Daoy (cell line): ENCODE measurements at regions not wholly inside any gene's neighbourhood (a gene's known extent, or its start where the extent isn't known, plus 50 kb on each side); places are given as distances from the start of the nearest gene placed in this dataset.
"Not testable (repeated sequence)": the region's sequence is repeated elsewhere in the genome, so short reads cannot be mapped to it uniquely, and the experiment has no call there.

Experiments used
- DNase-seq: peaks from one replicate; pipeline ENCODE4 v3.0.0-alpha.2; 2015; ENCODE audit warnings: low read depth

DNA sequence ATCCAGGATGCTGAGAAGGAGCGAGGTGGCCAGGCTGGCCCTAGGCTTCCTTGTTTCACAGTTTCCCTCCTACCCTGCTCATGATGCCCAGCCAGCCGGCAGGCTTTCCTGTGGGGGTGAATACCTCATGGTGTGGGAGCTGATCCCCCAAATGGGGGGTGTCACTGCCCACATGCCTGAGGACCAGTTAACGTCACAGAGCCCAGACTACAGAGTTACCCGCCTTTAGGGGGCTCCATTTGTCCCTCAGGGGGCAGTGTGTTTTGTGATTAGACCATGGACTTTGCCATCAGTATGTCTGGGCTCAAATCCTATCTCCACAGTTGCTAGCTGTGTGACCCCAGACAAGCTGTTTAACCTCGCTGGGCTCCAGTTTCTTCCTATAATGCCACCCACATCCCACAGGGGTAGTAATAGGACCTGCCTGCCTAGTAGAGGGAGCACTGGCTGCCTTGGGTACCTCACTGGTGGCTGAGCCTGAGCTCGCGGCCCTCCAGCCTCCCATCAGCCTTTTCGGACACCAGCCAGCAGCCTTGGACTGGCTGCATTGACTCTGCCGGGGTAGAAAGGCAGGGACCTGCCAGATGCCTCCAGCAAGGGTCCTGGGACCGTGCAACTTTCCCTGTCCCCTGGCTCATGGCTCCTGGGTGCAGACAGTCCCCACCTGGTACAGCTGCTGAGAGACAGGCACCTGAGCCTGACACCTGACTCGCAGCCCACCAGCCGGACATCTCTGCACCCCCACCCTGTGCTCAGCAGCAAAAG lies 87.5 kb upstream of the GSE1 start:
- no peak for DNase-seq

GRCh38 chr16:85526185-85526974 lies 86.7 kb upstream of the GSE1 start:
- no peak for DNase-seq

- DNase-seq: no peak
Observed at GRCh38 chr16:85527042-85527766, 85.9 kb upstream of the GSE1 start.

DNA sequence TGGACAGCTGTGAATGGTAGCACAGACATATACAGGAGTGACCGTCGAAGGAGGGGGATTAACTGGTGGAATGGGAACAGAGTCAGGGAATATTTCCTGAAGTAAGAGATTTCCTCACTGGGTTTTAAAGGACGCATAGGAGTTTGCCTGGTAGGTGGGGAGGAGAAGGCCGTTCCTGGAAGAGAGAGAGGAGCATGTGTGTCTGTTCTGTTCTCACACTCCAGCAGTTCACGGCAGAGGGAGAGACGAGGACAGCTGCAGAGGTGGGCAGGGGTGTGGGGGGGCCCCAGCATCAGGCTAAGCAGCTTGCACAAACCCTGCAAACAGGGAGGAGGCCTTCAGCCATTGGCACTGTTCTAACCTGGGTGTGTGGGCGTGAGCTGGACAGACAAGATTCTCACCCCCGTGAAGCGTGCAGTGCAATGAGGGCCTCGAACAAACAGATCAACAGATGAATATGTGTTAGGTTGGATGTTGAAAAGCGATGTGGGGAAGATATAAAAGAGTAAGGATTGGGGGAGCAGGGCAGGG lies 85.3 kb upstream of the GSE1 start:
- no peak for DNase-seq

GRCh38 chr16:85528528-85529387 lies 84.4 kb upstream of the GSE1 start:
- no peak for DNase-seq

DNA sequence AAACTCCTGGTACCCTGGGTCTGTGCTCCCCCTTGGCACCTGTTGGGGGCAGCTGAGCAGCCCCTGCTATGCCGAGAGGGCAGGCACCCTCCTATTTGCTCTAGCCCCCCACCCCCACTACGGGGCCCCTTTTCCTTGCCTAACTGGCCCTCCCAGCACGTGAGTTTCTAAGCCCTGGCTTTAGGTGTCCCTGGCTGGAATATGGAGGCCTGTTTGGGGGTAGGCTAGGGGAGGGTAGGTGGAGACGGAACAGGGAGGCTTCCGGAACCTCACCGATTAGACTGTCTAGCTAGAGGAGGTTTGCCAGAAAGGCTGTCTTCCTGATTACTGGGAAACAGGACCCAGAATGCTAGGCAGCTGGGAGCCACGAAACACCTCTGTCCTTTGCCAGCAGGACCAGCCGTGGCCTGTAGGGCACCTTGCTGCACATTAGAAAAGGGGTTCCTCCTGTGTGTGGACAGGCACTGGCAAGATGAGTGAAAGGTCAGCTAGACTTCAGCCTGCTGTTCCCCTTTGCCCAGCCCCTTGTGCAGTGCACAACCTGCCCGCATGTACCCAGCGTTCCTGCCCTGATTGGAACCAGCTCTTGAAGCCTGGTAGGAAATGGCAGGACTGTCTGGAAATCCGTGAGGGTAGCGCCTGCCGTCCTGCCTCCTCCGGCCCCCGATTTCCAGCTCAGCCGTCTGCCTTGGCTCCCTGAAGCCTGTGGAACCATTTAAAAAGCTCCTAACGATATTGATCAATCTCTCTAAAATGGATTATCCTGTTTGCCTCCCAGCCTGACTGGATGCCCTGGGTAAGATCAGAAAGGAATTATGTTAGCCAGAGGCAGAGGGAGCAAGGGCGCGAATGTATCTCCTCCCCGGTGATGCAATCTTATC lies 83.4 kb upstream of the GSE1 start:
- DNase-seq: no peak

DNA sequence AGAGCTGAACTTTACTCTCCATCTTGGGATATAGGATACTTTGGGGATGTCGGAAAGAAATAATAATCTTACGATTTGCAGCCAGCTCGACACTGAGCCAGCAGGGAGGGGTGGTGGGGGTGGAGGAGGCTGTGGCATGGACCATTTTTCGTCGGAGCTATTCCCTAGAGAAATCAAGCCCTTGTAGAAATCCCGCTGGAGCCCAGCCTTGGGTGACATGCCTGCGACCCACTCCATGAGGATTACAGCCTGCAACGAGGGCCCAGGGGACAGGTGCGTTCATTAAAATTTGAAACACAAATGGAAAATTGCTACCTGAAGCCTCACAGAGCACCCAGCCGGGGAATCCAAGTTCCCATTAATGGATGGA lies 82.8 kb upstream of the GSE1 start:
- DNase-seq: no peak

DNA sequence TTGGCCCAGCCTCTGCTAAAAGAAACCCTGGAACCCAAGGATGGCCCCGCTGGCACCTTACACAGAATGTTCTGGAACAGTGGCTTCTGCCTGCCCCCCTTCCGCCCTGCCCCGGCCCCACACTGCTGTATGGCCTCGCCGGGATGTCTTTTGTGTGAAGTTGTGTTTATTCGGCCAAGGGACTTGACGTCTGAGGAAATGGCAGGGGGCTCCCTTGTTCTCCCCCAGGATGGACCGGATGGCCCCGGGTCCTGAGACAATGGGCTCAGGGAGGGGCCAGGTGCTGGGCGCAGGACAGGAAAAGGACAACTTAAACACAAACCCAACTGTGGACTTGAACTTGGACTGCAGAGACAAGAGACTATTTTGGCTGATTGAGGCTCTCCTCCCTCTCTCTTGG lies 81.6 kb upstream of the GSE1 start:
- no peak for DNase-seq

- no peak for DNase-seq
Observed at GRCh38 chr16:85532147-85532546, 81.0 kb upstream of the GSE1 start.

DNA sequence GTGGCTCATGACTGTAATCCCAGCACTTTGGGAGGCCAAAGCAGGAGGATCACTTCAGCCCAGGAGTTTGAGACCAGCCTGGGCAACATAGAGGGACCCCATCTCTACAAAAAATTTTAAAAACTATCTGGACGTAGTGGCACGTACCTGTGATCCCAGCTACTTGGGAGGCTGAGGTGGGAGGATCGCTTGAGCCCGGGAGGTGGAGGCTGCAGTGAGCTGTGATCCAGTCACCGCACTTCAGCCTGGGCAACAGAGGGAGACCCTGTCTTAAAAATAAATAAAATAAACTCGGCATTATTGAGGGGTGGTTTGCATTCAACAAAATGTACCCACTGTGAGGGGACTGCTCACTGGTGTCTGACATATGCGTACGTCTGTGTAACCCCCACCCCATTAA lies 79.5 kb upstream of the GSE1 start:
- DNase-seq: not testable (repeated sequence)

DNA sequence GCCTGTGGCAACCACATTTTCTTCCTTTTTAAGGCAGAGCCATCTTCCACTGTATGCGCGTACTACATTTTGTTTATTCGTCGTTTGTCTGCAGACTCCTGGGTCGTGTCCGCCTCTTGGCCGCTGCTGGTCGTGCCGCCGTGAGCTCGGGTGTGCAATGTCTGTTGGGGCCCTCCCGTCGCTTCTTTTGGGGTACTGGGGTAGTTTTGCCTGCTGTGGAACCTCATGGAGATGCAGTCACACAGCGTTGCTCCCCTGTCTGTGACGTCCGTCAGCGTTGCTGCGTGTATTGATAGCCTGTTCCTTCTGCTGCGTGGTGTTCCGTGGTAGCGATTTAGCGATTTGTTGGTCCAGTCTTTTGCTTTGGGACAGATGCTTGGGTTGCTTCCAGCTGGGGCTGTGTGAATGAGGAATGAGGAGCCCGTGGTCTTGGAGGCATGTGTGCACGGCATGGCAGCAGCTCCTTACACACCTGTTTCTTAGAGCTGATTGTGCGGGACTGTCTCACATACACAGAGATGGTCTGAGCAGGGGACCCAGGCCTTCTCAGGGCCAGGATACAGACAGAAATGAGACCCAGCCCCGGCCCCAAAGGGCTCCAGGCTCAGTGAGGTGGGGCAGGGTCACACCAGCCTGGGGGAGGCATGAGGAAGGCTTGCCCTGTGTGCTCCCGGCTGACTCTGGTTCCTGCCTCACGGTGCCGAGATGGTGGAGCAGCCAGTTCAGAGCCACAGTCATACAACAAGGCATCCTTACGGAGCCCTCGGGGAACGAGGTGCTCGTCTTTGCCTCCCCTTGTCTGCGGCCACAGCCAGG lies 78.4 kb upstream of the GSE1 start:
- no peak for DNase-seq

DNA sequence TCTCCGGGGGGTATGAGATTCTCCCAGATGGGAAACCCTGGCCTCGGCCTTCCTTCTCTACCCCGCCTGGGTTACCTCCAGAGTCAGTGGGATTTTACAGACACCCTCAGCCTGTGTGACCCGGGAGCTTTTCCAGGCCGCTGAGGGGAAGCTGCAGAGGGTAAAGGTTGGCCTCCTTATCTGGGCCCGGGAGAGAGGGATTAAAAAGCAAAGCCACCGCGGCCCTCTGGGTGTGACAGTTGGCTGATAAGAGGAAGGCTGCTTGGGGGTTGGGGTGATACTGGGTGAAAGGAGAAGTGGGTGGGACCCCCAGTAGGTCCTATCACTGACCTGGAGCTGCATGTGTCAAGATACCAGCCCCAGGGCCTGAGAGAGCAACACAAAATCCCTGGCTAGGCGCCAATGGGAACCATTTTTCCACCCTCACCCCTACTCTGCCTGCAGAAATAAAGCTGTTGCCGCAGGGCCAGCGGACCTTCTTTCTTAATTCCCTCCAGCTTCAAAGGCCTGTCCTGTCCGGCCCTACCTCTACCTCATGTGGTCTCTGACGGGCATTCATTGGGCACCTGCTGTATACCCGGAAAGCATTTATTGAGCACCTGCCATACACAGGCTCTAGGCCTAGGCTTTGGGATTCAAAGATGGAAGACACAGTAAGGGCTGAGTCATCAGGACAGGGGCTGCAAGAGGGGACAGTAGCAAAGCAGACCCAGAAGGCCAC lies 77.6 kb upstream of the GSE1 start:
- no peak for DNase-seq

- no peak for DNase-seq
Observed at GRCh38 chr16:85536073-85536410, 77.1 kb upstream of the GSE1 start.

DNA sequence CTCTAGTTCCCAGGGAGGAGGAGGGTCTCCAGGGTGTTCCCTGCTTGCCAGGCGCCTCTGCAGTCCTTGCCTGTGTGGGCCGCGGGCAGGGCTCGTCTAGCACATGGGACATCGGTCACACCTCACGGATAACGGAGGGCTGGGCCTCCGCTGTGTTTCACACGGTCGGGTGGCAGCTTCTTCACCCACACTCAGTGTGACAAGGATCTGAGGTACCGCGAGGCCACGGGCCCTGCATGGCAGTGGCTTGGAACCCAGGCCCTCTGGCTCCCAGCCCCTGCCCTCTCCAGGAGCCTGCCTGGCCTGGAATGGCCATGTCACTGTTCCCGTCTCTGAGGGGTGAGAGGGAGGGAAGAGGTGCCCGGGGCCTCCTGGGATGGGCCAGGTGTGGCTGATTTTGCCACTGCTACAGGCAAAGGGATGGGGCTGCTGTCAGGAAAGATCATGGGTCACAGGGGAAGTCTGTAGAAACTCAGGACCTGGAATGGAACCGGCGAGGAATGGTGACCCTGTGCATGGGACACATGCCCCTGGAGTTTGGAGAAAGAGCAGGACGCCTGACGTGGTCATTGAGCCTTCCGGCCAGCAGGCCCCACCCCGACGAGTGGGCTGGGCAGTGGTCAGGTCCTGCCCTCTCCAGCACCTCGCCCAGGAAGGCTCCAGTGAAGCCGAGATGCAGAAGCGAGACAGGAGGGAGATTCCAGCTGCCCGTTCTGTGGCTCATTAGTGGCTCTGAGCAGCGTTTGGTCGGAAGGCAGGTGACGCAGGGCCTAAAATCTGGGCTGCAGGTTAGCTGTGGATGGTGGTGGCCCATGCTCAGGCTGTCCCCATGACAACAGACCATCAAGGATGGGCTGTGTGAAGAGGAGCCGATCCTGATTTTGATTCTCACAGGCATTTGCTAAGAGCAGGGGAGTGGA lies 76.5 kb upstream of the GSE1 start:
- no peak for DNase-seq

GRCh38 chr16:85537331-85537788 lies 75.8 kb upstream of the GSE1 start:
- no peak for DNase-seq

DNA sequence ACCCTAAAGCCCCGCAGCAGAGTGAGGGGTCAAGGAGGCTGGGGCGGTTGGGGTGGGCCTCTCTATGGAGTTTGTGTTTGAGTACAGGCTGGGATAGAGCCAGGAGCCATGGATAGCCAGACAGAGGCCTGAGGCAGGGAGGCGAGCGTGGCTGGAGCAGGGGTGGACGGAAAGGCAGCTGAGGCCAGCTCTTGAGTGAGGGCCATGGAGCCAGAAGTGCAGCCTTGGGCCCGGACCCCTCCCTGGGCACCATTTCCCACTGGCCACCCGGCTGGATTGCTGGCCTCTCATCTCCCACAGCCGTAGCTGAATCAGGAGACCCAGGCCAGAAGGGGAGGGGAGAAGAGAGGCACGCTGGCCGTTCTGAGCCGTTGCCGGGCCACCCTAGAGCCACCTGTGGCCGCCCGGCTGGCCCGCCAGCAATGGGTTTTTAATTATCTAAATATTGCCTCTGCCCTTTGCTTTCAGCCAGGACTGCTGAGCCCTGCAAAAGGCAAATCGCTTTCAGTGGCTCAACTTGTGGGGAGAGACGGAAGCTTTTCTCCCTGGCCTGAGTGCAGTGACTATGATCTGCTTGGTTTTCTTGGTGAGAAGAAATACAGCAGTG lies 75.2 kb upstream of the GSE1 start:
- no peak for DNase-seq

GRCh38 chr16:85539084-85539483 lies 74.0 kb upstream of the GSE1 start:
- DNase-seq: no peak
